WTC11 (cell line): ENCODE measurements at regions not wholly inside any gene's neighbourhood (a gene's known extent, or its start where the extent isn't known, plus 50 kb on each side); places are given as distances from the start of the nearest gene placed in this dataset.

ENCODE experiments used
- ATAC-seq: fragments of 200-7000 bp; cut with Tn5 transposase; 2 replicates; pipeline ENCODE4 v1.10.0; 2021; ENCODE audit warnings: mild to moderate bottlenecking, moderate library complexity
- CTCF ChIA-PET: fragments of 300-600 bp; sonication (Branson Sonifier 250); formaldehyde crosslinking; loops from one replicate; lab custom pipeline; 2021; ENCODE audit warnings: antibody characterized with exemption; lab: Charles Lee
- POLR2A ChIA-PET: fragments of 350-600 bp; sonication (Branson Sonifier 250); formaldehyde crosslinking; loops from one replicate; lab custom pipeline; 2021; ENCODE audit warnings: antibody characterized with exemption; lab: Charles Lee
- DNase-seq: peaks from one replicate; pipeline ENCODE4 v3.0.0; 2021; ENCODE audit warnings: low spot score
- H3K27ac Mint-ChIP-seq: 2 replicates; pipeline ENCODE4 v1.8.0; 2021; ENCODE audit warnings: mixed read lengths
- H3K27me3 Mint-ChIP-seq: 2 replicates; pipeline ENCODE4 v1.8.0; 2021; ENCODE audit warnings: low read depth, mild to moderate bottlenecking, moderate library complexity, mixed read lengths
- H3K36me3 Mint-ChIP-seq: 2 replicates; pipeline ENCODE4 v1.8.0; 2021; ENCODE audit warnings: mixed read lengths
- H3K4me1 Mint-ChIP-seq: 2 replicates; pipeline ENCODE4 v1.8.0; 2022; ENCODE audit warnings: mixed read lengths
- H3K4me3 Mint-ChIP-seq: 2 replicates; pipeline ENCODE4 v1.8.0; 2021; ENCODE audit warnings: mild to moderate bottlenecking, moderate library complexity, mixed read lengths
- H3K9me3 Mint-ChIP-seq: 2 replicates; pipeline ENCODE4 v1.8.0; 2021; ENCODE audit warnings: mixed read lengths
- AFF4 ChIP-seq: sonication (generic); formaldehyde crosslinking; IDR thresholded peaks from 2 replicates; pipeline ENCODE4 v1.8.1; 2023; ENCODE audit warnings: mild to moderate bottlenecking, missing genetic modification reagents, borderline replicate concordance
- ARID4B ChIP-seq: sonication (generic); formaldehyde crosslinking; IDR thresholded peaks from 2 replicates; pipeline ENCODE4 v1.8.0; 2023; ENCODE audit warnings: missing genetic modification reagents, mild to moderate bottlenecking, borderline replicate concordance
- CREM ChIP-seq: sonication (generic); formaldehyde crosslinking; IDR thresholded peaks from 2 replicates; pipeline ENCODE4 v1.8.1; 2022; ENCODE audit warnings: mild to moderate bottlenecking, missing genetic modification reagents, moderate library complexity
- ELF4 ChIP-seq: sonication (generic); formaldehyde crosslinking; IDR thresholded peaks from 2 replicates; pipeline ENCODE4 v1.8.1; 2022; ENCODE audit warnings: low read depth, mild to moderate bottlenecking, moderate library complexity, missing genetic modification reagents
- EMX1 ChIP-seq: fragments of 250-450 bp; sonication (Bioruptor Pico); IDR thresholded peaks from 2 replicates; pipeline ENCODE4 v1.8.0; 2021; ENCODE audit warnings: mild to moderate bottlenecking
- FOXP1 ChIP-seq: sonication (generic); formaldehyde crosslinking; IDR thresholded peaks from 2 replicates; pipeline ENCODE4 v1.8.0; 2022; ENCODE audit warnings: missing genetic modification reagents, mild to moderate bottlenecking, moderate library complexity, borderline replicate concordance
- GABPB1 ChIP-seq: sonication (generic); formaldehyde crosslinking; IDR thresholded peaks from 2 replicates; pipeline ENCODE4 v1.8.1; 2023; ENCODE audit warnings: mild to moderate bottlenecking, missing genetic modification reagents
- JAZF1 ChIP-seq: fragments of 250-450 bp; sonication (Bioruptor Pico); IDR thresholded peaks from 2 replicates; pipeline ENCODE4 v1.9.0; 2021; ENCODE audit warnings: moderate library complexity, mild to moderate bottlenecking, inconsistent platforms
- NR1H2 ChIP-seq: sonication (generic); formaldehyde crosslinking; IDR thresholded peaks from 2 replicates; pipeline ENCODE4 v1.9.0; 2021; ENCODE audit warnings: mild to moderate bottlenecking, moderate library complexity, missing genetic modification reagents
- PRDM15 ChIP-seq: sonication (generic); formaldehyde crosslinking; IDR thresholded peaks from 2 replicates; pipeline ENCODE4 v1.8.0; 2022; ENCODE audit warnings: missing genetic modification reagents
- PREB ChIP-seq: sonication (generic); formaldehyde crosslinking; IDR thresholded peaks from 2 replicates; pipeline ENCODE4 v1.8.1; 2022; ENCODE audit warnings: mild to moderate bottlenecking, missing genetic modification reagents, moderate library complexity, borderline replicate concordance
- SMAD4 ChIP-seq: sonication (generic); formaldehyde crosslinking; IDR thresholded peaks from 2 replicates; pipeline ENCODE4 v1.8.0; 2022; ENCODE audit warnings: mild to moderate bottlenecking, missing genetic modification reagents
- USF1 ChIP-seq: sonication (generic); formaldehyde crosslinking; IDR thresholded peaks from 2 replicates; pipeline ENCODE4 v1.8.0; 2022; ENCODE audit warnings: mild to moderate bottlenecking, missing genetic modification reagents
- ZBTB43 ChIP-seq: sonication (generic); formaldehyde crosslinking; IDR thresholded peaks from 2 replicates; pipeline ENCODE4 v1.8.1; 2023; ENCODE audit warnings: mild to moderate bottlenecking, missing genetic modification reagents
- ZNF232 ChIP-seq: sonication (generic); formaldehyde crosslinking; IDR thresholded peaks from 2 replicates; pipeline ENCODE4 v1.8.0; 2022; ENCODE audit warnings: mild to moderate bottlenecking, missing genetic modification reagents
- ZNF263 ChIP-seq: sonication (generic); formaldehyde crosslinking; IDR thresholded peaks from 2 replicates; pipeline ENCODE4 v1.8.1; 2022; ENCODE audit warnings: low read depth, mild to moderate bottlenecking, moderate library complexity, missing genetic modification reagents
- ZNF416 ChIP-seq: fragments of 250-450 bp; sonication (Bioruptor Pico); IDR thresholded peaks from 2 replicates; pipeline ENCODE4 v1.9.0; 2021; ENCODE audit warnings: mild to moderate bottlenecking, inconsistent platforms

- Mint-ChIP-seq H3K27me3 (no peaks in the 10 kb centered on the region), H3K9me3 (peaks cover 10% of the 10 kb centered on the region), H3K36me3 (no peaks in the 10 kb centered on the region), H3K4me3 (no peak overlapping the region), H3K4me1 (no peaks in the 10 kb centered on the region), H3K27ac (no peak overlapping the region)
- TF ChIP-seq FOXP1 (CRISPR knock-in tag) (no peak), CREM (CRISPR knock-in tag) (no peak), ARID4B (CRISPR knock-in tag) (no peak), ZNF232 (CRISPR knock-in tag) (no peak), JAZF1 (CRISPR knock-in tag) (no peak), SMAD4 (CRISPR knock-in tag) (no peak), PRDM15 (CRISPR knock-in tag) (no peak), GABPB1 (no peak), ZNF416 (CRISPR knock-in tag) (no peak), AFF4 (no peak), ZNF263 (CRISPR knock-in tag) (no peak), ELF4 (CRISPR knock-in tag) (no peak), ZBTB43 (CRISPR knock-in tag) (no peak), NR1H2 (CRISPR knock-in tag) (no peak), PREB (CRISPR knock-in tag) (no peak), USF1 (CRISPR knock-in tag) (no peak), EMX1 (CRISPR knock-in tag) (no peak)
- ChIA-PET POLR2A (interaction anchor here (0.6 kb wide), 1 partner anchor 222 kb away, joined by 3 read pairs; no protein-coding TSS in a partner anchor), CTCF (no interaction called here)
- ATAC-seq (no peak), DNase-seq (no peak)
Observed at GRCh38 chr6:100130630-100131029, 136.6 kb upstream of the MCHR2 start.
